ENCODE measurements at regions not wholly inside any gene's neighbourhood (a gene's known extent, or its start where the extent isn't known, plus 50 kb on each side); places are given as distances from the start of the nearest gene placed in this dataset.

DNA sequence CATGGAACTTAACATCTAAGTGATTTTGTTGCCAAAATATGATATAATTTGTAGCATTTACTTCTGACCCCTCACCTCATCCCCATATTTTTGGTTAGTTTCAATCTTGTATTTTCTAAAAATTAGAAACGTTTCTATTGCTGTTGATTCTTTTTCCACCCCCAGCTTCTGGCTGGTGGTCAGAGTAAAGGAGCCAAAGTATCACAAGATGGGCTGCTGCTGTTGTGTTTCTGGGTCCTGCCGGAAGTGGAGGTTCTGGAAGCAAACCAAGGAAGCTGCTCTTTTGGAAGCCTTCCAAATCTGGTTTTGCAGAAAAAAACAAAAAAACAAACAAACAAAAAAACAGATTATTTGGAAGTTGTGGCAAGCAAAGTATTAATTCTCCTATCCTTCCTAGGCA, 221.1 kb upstream of the P2RY1 start:
- Histone ChIP-seq H3K27me3 (no peaks in the 10 kb centered on the region), H3K4me1 (no peaks in the 10 kb centered on the region; the same call in 1 of the 2 replicates), H3K36me3 (no peaks in the 10 kb centered on the region), H3K9me3 (no peaks in the 10 kb centered on the region), H3K4me3 (ENCODE audit: low read depth, low read length) (no peak overlapping the region)
- TF ChIP-seq, protein P1, sequence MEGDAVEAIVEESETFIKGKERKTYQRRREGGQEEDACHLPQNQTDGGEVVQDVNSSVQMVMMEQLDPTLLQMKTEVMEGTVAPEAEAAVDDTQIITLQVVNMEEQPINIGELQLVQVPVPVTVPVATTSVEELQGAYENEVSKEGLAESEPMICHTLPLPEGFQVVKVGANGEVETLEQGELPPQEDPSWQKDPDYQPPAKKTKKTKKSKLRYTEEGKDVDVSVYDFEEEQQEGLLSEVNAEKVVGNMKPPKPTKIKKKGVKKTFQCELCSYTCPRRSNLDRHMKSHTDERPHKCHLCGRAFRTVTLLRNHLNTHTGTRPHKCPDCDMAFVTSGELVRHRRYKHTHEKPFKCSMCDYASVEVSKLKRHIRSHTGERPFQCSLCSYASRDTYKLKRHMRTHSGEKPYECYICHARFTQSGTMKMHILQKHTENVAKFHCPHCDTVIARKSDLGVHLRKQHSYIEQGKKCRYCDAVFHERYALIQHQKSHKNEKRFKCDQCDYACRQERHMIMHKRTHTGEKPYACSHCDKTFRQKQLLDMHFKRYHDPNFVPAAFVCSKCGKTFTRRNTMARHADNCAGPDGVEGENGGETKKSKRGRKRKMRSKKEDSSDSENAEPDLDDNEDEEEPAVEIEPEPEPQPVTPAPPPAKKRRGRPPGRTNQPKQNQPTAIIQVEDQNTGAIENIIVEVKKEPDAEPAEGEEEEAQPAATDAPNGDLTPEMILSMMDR (IDR thresholded peaks at IDR 0.05; ENCODE audit: low read depth, low read length): no peak
- no peak for DNase-seq

DNA sequence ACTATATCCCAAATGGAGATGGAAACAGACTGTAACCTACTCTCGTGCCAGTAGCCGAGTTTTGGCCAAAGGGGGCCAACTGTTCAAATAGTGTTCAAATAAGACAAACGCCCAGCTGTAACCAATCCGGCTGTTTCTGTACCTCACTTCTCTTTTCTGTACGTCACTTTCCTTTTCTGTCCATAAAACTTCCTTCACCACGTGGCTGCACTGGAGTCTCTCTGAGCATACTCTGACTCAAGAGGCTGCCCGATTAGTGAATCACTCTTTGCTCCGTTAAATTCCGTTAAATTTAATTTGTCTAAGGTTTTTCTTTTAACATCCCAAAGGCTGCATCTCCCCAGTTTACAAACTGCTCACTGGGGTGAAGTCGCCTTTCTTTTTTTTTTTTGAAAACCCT, 219.2 kb upstream of the P2RY1 start:
- TF ChIP-seq, protein P1 (IDR thresholded peaks at IDR 0.05; ENCODE audit: low read depth, low read length): no peak
- no peak overlapping the region for H3K4me3 ChIP-seq (ENCODE audit: low read depth, low read length)
- DNase-seq: no peak
- no peaks in the 10 kb centered on the region for H3K9me3 ChIP-seq
- no peaks in the 10 kb centered on the region for H3K36me3 ChIP-seq
- H3K4me1 ChIP-seq: no peaks in the 10 kb centered on the region; the same call in 1 of the 2 replicates
- no peaks in the 10 kb centered on the region for H3K27me3 ChIP-seq

DNA sequence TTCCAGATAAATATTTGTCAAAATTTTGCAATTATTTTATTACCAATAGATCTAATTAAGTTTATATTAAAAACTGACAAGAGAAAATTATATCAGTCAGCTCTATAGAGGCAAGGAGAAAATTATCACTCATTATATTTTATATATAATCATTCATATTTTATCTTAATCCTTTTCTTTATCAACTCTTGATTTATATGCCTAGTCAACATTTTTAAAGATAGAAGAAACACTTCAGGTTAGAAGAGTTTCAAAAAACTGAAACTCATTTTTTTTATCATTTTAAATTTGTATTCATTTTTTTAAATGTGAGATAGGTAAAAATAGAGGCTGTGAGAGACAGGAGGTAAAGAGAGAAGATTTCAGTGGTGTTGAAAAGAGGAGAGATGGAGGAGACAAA, 217.3 kb upstream of the P2RY1 start:
- no peaks in the 10 kb centered on the region for H3K27me3 ChIP-seq
- no peaks in the 10 kb centered on the region for H3K9me3 ChIP-seq
- TF ChIP-seq, protein P1 (IDR thresholded peaks at IDR 0.05; ENCODE audit: low read depth, low read length): no peak
- DNase-seq: no peak
- H3K36me3 ChIP-seq: no peaks in the 10 kb centered on the region
- no peak overlapping the region for H3K4me3 ChIP-seq (ENCODE audit: low read depth, low read length)
- no peaks in the 10 kb centered on the region; the same call in 1 of the 2 replicates for H3K4me1 ChIP-seq

DNA sequence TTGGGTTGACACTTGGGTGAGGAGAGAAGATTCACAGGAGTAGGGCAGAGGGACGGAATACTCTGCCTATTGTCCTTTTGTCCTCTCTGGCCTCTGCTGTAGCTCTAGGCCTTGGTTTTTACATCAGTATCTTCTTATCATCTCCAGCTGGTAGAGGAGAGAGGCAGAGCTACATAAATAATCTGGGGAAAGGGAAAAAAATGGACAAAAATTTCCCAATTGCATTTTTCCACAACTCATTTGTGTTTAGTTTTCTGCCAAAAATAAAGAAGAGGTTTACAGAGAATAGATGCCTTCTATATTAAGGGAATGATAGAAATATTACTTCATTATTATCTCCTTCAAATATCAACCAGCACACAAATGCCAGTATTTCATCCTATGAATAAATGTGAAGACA, 216.4 kb upstream of the P2RY1 start:
- TF ChIP-seq, protein P1 (IDR thresholded peaks at IDR 0.05; ENCODE audit: low read depth, low read length): no peak
- Histone ChIP-seq H3K4me1 (no peaks in the 10 kb centered on the region; the same call in 1 of the 2 replicates), H3K27me3 (no peaks in the 10 kb centered on the region), H3K9me3 (no peaks in the 10 kb centered on the region), H3K4me3 (ENCODE audit: low read depth, low read length) (no peak overlapping the region), H3K36me3 (no peaks in the 10 kb centered on the region)
- DNase-seq: no peak

DNA sequence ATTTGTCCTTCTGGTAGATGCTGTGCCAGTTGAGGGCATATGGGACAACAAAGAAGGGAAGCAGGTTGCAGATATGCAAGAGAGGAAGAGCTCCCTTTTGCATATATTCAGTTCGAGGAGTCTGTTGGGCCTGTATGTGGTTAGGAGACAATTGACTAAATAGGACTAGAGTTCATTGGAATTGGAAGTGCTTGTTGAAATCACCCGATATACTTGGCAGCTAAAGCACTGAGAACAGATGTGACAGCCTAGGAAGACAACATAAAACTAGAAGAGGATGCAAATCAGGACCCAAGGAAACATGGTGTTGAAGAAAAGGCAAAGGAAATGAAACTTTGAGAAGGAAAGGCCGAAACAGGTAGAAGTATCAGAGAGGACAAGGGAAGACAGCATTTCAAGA, 215.2 kb upstream of the P2RY1 start:
- H3K36me3 ChIP-seq: no peaks in the 10 kb centered on the region
- H3K9me3 ChIP-seq: no peaks in the 10 kb centered on the region
- no peak overlapping the region for H3K4me3 ChIP-seq (ENCODE audit: low read depth, low read length)
- TF ChIP-seq, protein P1 (IDR thresholded peaks at IDR 0.05; ENCODE audit: low read depth, low read length): no peak
- DNase-seq: no peak
- H3K4me1 ChIP-seq: no peaks in the 10 kb centered on the region; the same call in 1 of the 2 replicates
- no peaks in the 10 kb centered on the region for H3K27me3 ChIP-seq

DNA sequence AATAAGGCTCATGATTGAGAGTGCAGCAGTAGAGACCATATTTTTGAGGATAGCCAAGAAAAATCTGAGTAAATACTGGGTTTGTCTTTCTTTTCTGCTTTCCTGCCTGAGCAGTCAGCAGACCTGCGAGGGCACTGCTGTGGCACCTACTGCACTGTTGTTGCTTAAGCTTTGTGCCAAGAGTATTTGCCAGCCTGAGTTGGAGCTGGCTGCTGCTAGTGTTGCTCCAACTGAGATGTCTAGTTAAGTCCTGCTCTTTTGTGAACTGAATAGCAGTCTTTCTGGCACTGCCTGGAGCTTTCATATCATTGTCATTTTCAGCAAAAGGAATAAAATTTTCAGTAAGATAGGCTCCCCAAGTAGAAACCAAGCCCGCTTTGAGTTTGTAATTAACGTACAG, 214.5 kb upstream of the P2RY1 start:
- Histone ChIP-seq H3K4me3 (ENCODE audit: low read depth, low read length) (no peak overlapping the region), H3K27me3 (no peaks in the 10 kb centered on the region)

More for the DNA sequence above, 214.5 kb upstream of the P2RY1 start:
- Histone ChIP-seq H3K9me3 (no peaks in the 10 kb centered on the region), H3K36me3 (no peaks in the 10 kb centered on the region), H3K4me1 (no peaks in the 10 kb centered on the region)
- no peak for DNase-seq
- TF ChIP-seq, protein P1 (IDR thresholded peaks at IDR 0.05; ENCODE audit: low read depth, low read length): no peak
